GM12878 (cell line): ENCODE measurements at regions not wholly inside any gene's neighbourhood (a gene's known extent, or its start where the extent isn't known, plus 50 kb on each side); places are given as distances from the start of the nearest gene placed in this dataset.
"Not testable (repeated sequence)": the region's sequence is repeated elsewhere in the genome, so short reads cannot be mapped to it uniquely, and the experiment has no call there.

Experiments used
- ATAC-seq: fragments of 200-7000 bp; cut with Tn5 transposase; 3 replicates; pipeline ENCODE4 v1.9.1; 2020; ENCODE audit warnings: mild to moderate bottlenecking, moderate library complexity
- BruUV-seq: library from RNA; stranded (reverse); fragments of 400-500 nt; replicated peaks from 2 replicates; lab custom pipeline; 2021; lab: Mats Ljungman, UMichigan
- CTCF ChIA-PET: fragments of 300-600 bp; sonication (Branson Sonifier 250); formaldehyde crosslinking; extraction: SDS; loops from one replicate; lab custom pipeline; 2021; ENCODE audit warnings: inconsistent platforms; lab: Yijun Ruan, JAX
- POLR2A ChIA-PET: fragments of 350-600 bp; formaldehyde crosslinking; extraction: SDS; loops from one replicate; lab custom pipeline; 2021; ENCODE audit warnings: inconsistent platforms; lab: Charles Lee
- RAD21 ChIA-PET: fragments of 300-600 bp; sonication (Branson Sonifier 250); formaldehyde crosslinking; loops from one replicate; lab custom pipeline; 2023; ENCODE audit warnings: antibody characterized with exemption; ENCODE audit not compliant: unreplicated experiment; lab: Charles Lee
- SMC1A ChIA-PET: fragments of 300-600 bp; sonication (Branson Sonifier 250); formaldehyde crosslinking; loops from one replicate; lab custom pipeline; 2023; ENCODE audit not compliant: unreplicated experiment, uncharacterized antibody; lab: Charles Lee
- DNase-seq: peaks from one replicate; pipeline ENCODE4 v3.0.0-alpha.2; 2011; ENCODE audit warnings: low read depth, low spot score
- FAIRE-seq: peaks from 3 replicates; lab custom pipeline; 2011; peaks lifted over from hg19 to GRCh38; lab: Jason Lieb, UNC
- H2AFZ ChIP-seq: 2 replicates; pipeline ENCODE4 v1.6.0; 2011; ENCODE audit warnings: low read depth, low read length, control low read depth; ENCODE audit not compliant: control insufficient read depth
- H3K27ac ChIP-seq: 2 replicates; pipeline ENCODE4 v1.5.1; 2011; ENCODE audit warnings: control low read depth; ENCODE audit not compliant: control insufficient read depth, insufficient read depth
- H3K27me3 ChIP-seq, 2 experiments: replicated peaks in 1 of 2; 2 replicates each; pipeline versions ENCODE4 v1.6.0 to v1.6.1; 2011; ENCODE audit warnings: low read length in 1 of 2; ENCODE audit not compliant: control insufficient read depth in 2 of 2, insufficient read depth in 2 of 2
- H3K36me3 ChIP-seq, 2 experiments: 2 replicates each; pipeline ENCODE4 v1.5.1; 2011; ENCODE audit warnings: low read length in 1 of 2; ENCODE audit not compliant: control insufficient read depth in 2 of 2, insufficient read depth in 2 of 2
- H3K4me1 ChIP-seq: 2 replicates; pipeline ENCODE4 v1.6.1; 2011; ENCODE audit warnings: mild to moderate bottlenecking, low read length, moderate library complexity, mixed read lengths; ENCODE audit not compliant: control insufficient read depth, insufficient read depth
- H3K4me2 ChIP-seq: 2 replicates; pipeline ENCODE4 v1.6.0; 2011; ENCODE audit warnings: control low read depth; ENCODE audit not compliant: control insufficient read depth, insufficient read depth
- H3K4me3 ChIP-seq: fragments of 200-600 bp; sonication (generic); 2 replicates; pipeline ENCODE4 v1.5.1; 2016
- H3K79me2 ChIP-seq: 2 replicates; pipeline ENCODE4 v1.6.0; 2011; ENCODE audit warnings: low read length; ENCODE audit not compliant: control insufficient read depth, insufficient read depth
- H3K9ac ChIP-seq: 2 replicates; pipeline ENCODE4 v1.8.0; 2011; ENCODE audit warnings: low read length, control low read depth, mixed read lengths; ENCODE audit not compliant: control insufficient read depth, insufficient read depth
- H3K9me3 ChIP-seq: replicated peaks from 3 replicates; pipeline ENCODE4 v1.5.1; 2011; ENCODE audit warnings: mild to moderate bottlenecking, low read length; ENCODE audit not compliant: control insufficient read depth, insufficient read depth
- H4K20me1 ChIP-seq: 2 replicates; pipeline ENCODE4 v1.6.0; 2011; ENCODE audit not compliant: control insufficient read depth, insufficient read depth
- CREB1 ChIP-seq: IDR thresholded peaks from 2 replicates; pipeline ENCODE4 v1.6.1; 2012; ENCODE audit warnings: low read depth, mild to moderate bottlenecking, inconsistent platforms
- EP300 ChIP-seq, 2 experiments: fragments of 150-350 bp in 1 of 2; IDR thresholded peaks; 2 replicates each; pipeline ENCODE4 v1.6.1; 2011 to 2012; ENCODE audit warnings: low read depth in 2 of 2, low read length in 2 of 2, borderline replicate concordance in 1 of 2, improper control_type of control experiment in 1 of 2, inconsistent platforms in 1 of 2; ENCODE audit not compliant: control insufficient read depth in 1 of 2
- FOXM1 ChIP-seq: IDR thresholded peaks from 2 replicates; pipeline ENCODE4 v1.6.1; 2012; ENCODE audit warnings: low read depth, mild to moderate bottlenecking, inconsistent platforms, low read length, moderate library complexity
- LARP7 ChIP-seq: fragments of 450-650 bp; IDR thresholded peaks from 2 replicates; pipeline ENCODE4 v1.6.1; 2017; ENCODE audit warnings: mild to moderate bottlenecking
- MYC ChIP-seq: IDR thresholded peaks from 2 replicates; pipeline ENCODE4 v1.6.1; 2011; ENCODE audit warnings: mild to moderate bottlenecking, low read length, moderate library complexity, inconsistent platforms; ENCODE audit not compliant: insufficient read depth, insufficient replicate concordance, insufficient read length, severe bottlenecking
- NBN ChIP-seq: fragments of 450-650 bp; IDR thresholded peaks from 2 replicates; pipeline ENCODE4 v1.6.1; 2016
- WRNIP1 ChIP-seq: IDR thresholded peaks from 2 replicates; pipeline ENCODE4 v1.6.1; 2011; ENCODE audit warnings: low read depth, low read length, improper control_type of control experiment, borderline replicate concordance
- ZNF207 ChIP-seq: fragments of 450-650 bp; IDR thresholded peaks from 2 replicates; pipeline ENCODE4 v1.6.1; 2014; ENCODE audit warnings: antibody characterized with exemption, mild to moderate bottlenecking, borderline replicate concordance
- ZZZ3 ChIP-seq: IDR thresholded peaks from 2 replicates; pipeline ENCODE4 v1.6.1; 2011; ENCODE audit warnings: low read depth; ENCODE audit not compliant: control insufficient read depth, insufficient read length
- WGBS: methylation state at CpG from one replicate; pipeline ENCODE4 v1.1.6; 2016; ENCODE audit warnings: low lambda C conversion rate; ENCODE audit not compliant: insufficient replicate concordance, insufficient coverage; ENCODE audit errors: missing lambda C conversion rate; 5-methylcytosine and 5-hydroxymethylcytosine counted together
- in situ Hi-C: fragments of 300-500 bp; cut with MboI; formaldehyde crosslinking; loops from 9 replicates; pipeline ENCODE4 v1.14.3; 2018; ENCODE audit warnings: mixed read lengths
- intact Hi-C: fragments of 100-400 bp; cut with micrococcal nuclease; formaldehyde crosslinking; loops from one replicate; pipeline ENCODE4 v1.14.2; 2022; ENCODE audit not compliant: unreplicated experiment
- TF ChIP-seq, protein P1 (sequence below): fragments of 450-650 bp; IDR thresholded peaks from 2 replicates; pipeline ENCODE4 v1.6.1; 2017; ENCODE audit warnings: mild to moderate bottlenecking, moderate library complexity

DNA sequence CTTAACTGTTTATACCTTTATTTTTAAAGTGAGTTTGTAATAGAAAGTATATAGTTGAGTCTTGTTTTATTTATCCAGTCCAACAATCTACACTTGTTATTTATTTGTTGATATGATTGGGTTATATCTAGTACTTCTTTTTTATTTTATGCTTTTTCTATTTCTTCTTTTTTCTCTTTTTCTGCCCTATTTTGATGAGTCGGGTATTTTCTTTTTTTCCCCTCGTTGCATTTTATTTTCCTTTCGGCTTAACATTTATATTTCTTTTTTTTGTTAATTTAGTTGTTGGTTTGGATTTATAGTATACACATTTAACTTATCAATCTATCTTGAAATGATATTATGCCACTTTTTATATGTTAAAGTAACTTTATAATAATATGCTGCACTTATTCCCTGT lies 111.7 kb upstream of the IZUMO3 start (continued):
- TF ChIP-seq ZZZ3: no peak

DNA sequence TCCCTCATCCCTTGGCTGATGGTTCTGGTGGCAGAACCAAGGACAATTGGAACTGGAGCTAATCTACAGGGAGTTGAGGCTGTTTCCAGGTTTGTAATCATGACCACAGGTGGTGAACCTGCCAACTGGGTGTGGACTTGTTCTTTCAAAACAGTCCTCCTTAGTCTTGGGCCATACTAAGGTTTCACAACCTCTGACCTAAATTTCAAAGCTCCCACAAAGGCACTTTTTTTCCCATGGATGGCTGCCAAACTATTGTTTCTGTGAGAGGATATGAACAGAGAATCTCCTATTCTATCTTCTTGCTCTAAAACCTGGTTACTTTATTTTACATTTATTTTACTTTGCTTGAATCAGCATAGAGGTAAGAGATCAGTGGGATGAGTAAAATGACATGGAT lies 106.5 kb upstream of the IZUMO3 start:
- ChIA-PET CTCF (no interaction called here), POLR2A (no interaction called here)
- Histone ChIP-seq H3K9ac (no peak overlapping the region), H3K4me1 (no peaks in the 10 kb centered on the region), H3K9me3 (no peaks in the 10 kb centered on the region; the same call in 2 of the 3 replicates), H3K27ac (no peak overlapping the region), H3K36me3 (no peaks in the 10 kb centered on the region), H3K79me2 (no peaks in the 10 kb centered on the region)
- in situ Hi-C loops (no loop called here), intact Hi-C loops (no loop called here)
- DNase-seq: no peak
- TF ChIP-seq FOXM1 (no peak), ZNF207 (no peak), MYC (no peak), LARP7 (no peak), EP300 (IDR thresholded peaks at IDR 0.05; ENCODE audit: borderline replicate concordance in 1 of 2, control insufficient read depth in 1 of 2, low read depth in 2 of 2, low read length in 2 of 2) (no peak), CREB1 (no peak), WRNIP1 (no peak), NBN (no peak)
- TF ChIP-seq, protein P1, sequence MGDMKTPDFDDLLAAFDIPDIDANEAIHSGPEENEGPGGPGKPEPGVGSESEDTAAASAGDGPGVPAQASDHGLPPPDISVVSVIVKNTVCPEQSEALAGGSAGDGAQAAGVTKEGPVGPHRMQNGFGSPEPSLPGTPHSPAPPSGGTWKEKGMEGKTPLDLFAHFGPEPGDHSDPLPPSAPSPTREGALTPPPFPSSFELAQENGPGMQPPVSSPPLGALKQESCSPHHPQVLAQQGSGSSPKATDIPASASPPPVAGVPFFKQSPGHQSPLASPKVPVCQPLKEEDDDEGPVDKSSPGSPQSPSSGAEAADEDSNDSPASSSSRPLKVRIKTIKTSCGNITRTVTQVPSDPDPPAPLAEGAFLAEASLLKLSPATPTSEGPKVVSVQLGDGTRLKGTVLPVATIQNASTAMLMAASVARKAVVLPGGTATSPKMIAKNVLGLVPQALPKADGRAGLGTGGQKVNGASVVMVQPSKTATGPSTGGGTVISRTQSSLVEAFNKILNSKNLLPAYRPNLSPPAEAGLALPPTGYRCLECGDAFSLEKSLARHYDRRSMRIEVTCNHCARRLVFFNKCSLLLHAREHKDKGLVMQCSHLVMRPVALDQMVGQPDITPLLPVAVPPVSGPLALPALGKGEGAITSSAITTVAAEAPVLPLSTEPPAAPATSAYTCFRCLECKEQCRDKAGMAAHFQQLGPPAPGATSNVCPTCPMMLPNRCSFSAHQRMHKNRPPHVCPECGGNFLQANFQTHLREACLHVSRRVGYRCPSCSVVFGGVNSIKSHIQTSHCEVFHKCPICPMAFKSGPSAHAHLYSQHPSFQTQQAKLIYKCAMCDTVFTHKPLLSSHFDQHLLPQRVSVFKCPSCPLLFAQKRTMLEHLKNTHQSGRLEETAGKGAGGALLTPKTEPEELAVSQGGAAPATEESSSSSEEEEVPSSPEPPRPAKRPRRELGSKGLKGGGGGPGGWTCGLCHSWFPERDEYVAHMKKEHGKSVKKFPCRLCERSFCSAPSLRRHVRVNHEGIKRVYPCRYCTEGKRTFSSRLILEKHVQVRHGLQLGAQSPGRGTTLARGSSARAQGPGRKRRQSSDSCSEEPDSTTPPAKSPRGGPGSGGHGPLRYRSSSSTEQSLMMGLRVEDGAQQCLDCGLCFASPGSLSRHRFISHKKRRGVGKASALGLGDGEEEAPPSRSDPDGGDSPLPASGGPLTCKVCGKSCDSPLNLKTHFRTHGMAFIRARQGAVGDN: no peak
- TF ChIP-seq, all 136 proteins: peak for 0
- ChIA-PET RAD21 (no interaction called here), SMC1A (no interaction called here)
- BruUV-seq: no TSS peak
- Histone ChIP-seq H4K20me1 (no peaks in the 10 kb centered on the region), H3K4me2 (no peak overlapping the region), H2AFZ (no peak overlapping the region), H3K4me3 (no peak overlapping the region), H3K27me3 (no peaks in the 10 kb centered on the region)
- FAIRE-seq (no peak), ATAC-seq (no peak)

DNA sequence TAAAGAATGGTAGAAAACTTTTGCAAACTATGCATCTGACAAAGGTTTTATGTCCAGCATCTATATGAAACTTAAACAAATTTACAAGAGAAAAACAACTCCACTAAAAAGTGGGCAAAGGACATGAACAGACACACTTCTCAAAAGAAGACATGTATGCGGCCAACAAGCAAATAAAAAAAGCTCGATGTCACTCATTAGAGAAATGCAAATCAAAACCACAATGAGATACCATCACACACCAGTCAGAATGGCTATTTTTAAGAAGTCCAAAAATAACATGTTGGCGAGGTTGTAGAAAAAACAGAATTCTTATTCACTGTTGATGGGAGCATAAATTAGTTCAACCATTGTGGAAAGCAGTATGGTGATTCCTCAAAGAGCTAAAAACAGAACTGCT lies 83.1 kb upstream of the IZUMO3 start:
- H3K4me3 ChIP-seq, H2AFZ ChIP-seq, H3K79me2 ChIP-seq, DNase-seq, in situ Hi-C loops, CTCF ChIA-PET, H3K9me3 ChIP-seq, H3K27me3 ChIP-seq, POLR2A ChIA-PET, ATAC-seq, H3K27ac ChIP-seq, H3K36me3 ChIP-seq, intact Hi-C loops, FAIRE-seq, H3K9ac ChIP-seq, BruUV-seq, H4K20me1 ChIP-seq, RAD21 ChIA-PET, H3K4me2 ChIP-seq, H3K4me1 ChIP-seq: not testable (repeated sequence)
- 2% methylated on average over 3 of the region's 3 CpGs for WGBS
- SMC1A ChIA-PET: interaction anchor here (0.8 to 1.1 kb wide), 2 partner anchors 16 to 40 kb away, joined by 3 to 4 read pairs; no protein-coding TSS in a partner anchor
